Rectal smooth muscle tissue (tissue), 1 donor: ENCODE measurements at regions not wholly inside any gene's neighbourhood (a gene's known extent, or its start where the extent isn't known, plus 50 kb on each side); places are given as distances from the start of the nearest gene placed in this dataset.
"Not testable (repeated sequence)": the region's sequence is repeated elsewhere in the genome, so short reads cannot be mapped to it uniquely, and the experiment has no call there.

Experiments
- H3K27ac ChIP-seq: one replicate; pipeline ENCODE4 v1.7.0; 2013; ENCODE audit warnings: low read depth, low read length, inconsistent platforms
- H3K27me3 ChIP-seq: one replicate; pipeline ENCODE4 v1.7.0; 2013; ENCODE audit warnings: low read length; ENCODE audit not compliant: control insufficient read depth, insufficient read depth
- H3K36me3 ChIP-seq: one replicate; pipeline ENCODE4 v1.7.0; 2013; ENCODE audit warnings: low read length; ENCODE audit not compliant: control insufficient read depth, insufficient read depth
- H3K4me1 ChIP-seq: one replicate; pipeline ENCODE4 v1.7.0; 2013; ENCODE audit warnings: low read length; ENCODE audit not compliant: control insufficient read depth, insufficient read depth
- H3K4me3 ChIP-seq: one replicate; pipeline ENCODE4 v1.7.0; 2013; ENCODE audit warnings: low read length
- H3K9ac ChIP-seq: one replicate; pipeline ENCODE4 v1.7.0; 2013; ENCODE audit warnings: low read length

DNA sequence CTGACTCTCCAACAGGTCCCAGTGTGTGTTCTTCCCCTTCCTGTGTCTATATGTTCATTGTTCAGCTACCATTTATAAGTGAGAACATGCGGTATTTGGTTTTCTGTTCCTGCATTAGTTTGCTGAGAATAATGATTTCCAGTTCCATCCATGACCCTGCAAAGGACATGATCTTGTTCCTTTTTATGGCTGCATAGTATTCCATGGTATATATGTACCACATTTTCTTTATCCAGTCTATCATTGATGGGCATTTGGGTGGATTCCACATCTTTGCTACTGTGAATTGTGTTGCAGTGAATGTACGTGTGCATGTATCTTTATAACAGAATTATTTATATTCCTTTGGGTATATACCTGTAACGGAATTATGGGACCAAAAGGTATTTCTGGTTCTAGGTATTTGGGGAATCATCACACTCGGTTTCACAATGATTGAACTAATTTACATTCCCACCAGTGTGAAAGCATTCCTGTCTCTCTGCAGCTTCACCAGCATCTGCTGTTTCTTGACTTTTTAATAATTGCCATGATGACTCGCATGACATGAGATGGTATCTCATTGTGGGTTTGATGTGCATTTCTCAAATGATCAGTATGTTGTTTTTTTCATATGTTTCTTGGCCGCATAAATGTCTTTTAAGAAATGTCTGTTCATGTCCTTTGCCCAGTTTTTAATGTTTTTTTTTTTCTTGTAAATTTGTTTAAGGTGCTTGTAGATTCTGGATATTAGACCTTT, 60.2 kb downstream of the LSMEM1 start:
- Histone ChIP-seq H3K9ac (no peak overlapping the region), H3K27ac (no peak overlapping the region), H3K27me3 (no peaks in the 10 kb centered on the region)

GRCh38 chr7:112546723-112547513, 66.1 kb downstream of the LSMEM1 start:
- no peak overlapping the region for H3K4me3 ChIP-seq
- H3K27ac ChIP-seq = no peak overlapping the region
- no peaks in the 10 kb centered on the region for H3K4me1 ChIP-seq
- H3K27me3 ChIP-seq = no peaks in the 10 kb centered on the region
- H3K36me3 ChIP-seq = no peaks in the 10 kb centered on the region
- H3K9ac ChIP-seq = no peak overlapping the region

More for the DNA sequence above, 60.2 kb downstream of the LSMEM1 start:
- H3K4me3 ChIP-seq = no peak overlapping the region
- H3K36me3 ChIP-seq = no peaks in the 10 kb centered on the region
- H3K4me1 ChIP-seq = no peaks in the 10 kb centered on the region

GRCh38 chr7:112547916-112548315, 67.1 kb downstream of the LSMEM1 start:
- H3K36me3 ChIP-seq = no peaks in the 10 kb centered on the region
- no peak overlapping the region for H3K4me3 ChIP-seq
- H3K4me1 ChIP-seq = no peaks in the 10 kb centered on the region
- no peak overlapping the region for H3K27ac ChIP-seq
- no peaks in the 10 kb centered on the region for H3K27me3 ChIP-seq
- no peak overlapping the region for H3K9ac ChIP-seq

DNA sequence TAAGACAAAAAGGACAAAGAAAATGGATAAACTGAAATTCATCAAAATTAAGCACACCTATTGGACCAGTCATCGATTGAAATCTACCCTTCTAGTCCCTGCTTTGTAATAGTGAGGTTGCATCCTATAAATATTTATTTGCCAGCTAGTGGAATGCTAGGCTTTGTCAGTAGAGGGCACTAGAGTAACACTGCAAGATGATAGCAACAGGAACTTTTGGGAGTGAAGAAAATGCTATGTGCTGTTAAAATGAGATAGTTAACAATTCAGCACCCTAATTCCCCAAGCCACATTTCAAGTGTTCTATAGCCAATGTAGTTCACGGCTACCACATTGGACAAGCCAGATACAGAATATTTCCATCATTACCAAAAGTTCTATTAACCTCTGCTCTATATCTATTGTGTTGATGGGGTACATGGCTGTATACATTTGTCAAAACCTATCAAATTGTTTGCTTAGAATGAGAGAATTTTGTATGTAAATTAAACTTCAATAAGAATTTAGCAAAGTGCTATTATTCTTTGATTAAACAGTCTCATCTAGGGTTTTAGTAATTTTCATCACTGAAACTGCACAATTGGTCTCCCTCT, 69.8 kb downstream of the LSMEM1 start:
- no peak overlapping the region for H3K4me3 ChIP-seq
- H3K27me3 ChIP-seq = no peaks in the 10 kb centered on the region
- no peaks in the 10 kb centered on the region for H3K36me3 ChIP-seq
- H3K4me1 ChIP-seq = no peaks in the 10 kb centered on the region
- H3K9ac ChIP-seq = no peak overlapping the region
- H3K27ac ChIP-seq = no peak overlapping the region

DNA sequence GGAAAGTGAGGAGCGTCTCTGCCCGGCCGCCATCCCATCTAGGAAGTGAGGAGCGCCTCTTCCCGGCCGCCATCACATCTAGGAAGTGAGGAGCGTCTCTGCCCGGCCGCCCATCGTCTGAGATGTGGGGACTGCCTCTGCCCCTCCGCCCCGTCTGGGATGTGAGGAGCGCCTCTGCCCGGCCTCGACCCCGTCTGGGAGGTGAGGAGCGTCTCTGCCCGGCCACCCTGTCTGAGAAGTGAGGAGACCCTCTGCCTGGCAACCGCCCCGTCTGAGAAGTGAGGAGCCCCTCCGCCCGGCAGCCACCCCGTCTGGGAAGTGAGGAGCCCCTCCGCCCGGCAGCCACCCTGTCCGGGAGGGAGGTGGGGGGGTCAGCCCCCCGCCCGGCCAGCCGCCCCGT, 70.7 kb downstream of the LSMEM1 start:
- H3K4me1 ChIP-seq, H3K27ac ChIP-seq, H3K4me3 ChIP-seq, H3K36me3 ChIP-seq, H3K27me3 ChIP-seq, H3K9ac ChIP-seq: not testable (repeated sequence)

- Histone ChIP-seq H3K4me3 (no peak overlapping the region), H3K27me3 (no peaks in the 10 kb centered on the region), H3K36me3 (no peaks in the 10 kb centered on the region), H3K27ac (no peak overlapping the region), H3K9ac (no peak overlapping the region), H3K4me1 (no peaks in the 10 kb centered on the region)
Measured at GRCh38 chr7:112554591-112554990, 73.8 kb downstream of the LSMEM1 start.

DNA sequence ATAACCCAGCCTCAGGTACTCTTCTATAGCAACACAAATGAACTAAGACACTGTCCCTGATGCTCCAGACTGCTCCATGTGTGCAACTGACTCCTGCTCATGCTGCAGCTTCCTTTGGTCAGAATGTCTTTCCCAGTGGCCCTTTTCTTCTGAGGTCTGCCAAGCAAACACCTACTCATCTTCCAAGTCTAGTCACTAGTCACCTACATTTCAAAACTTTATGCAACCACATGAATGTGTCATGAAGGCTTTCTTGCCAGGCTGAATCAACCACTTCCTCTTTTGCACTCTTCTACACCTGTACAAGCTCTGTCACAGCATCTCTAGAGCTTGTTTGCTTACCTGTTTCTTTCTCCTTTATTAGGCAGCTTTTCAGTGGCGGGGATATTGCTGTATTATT, 75.8 kb downstream of the LSMEM1 start:
- Histone ChIP-seq H3K9ac (no peak overlapping the region), H3K36me3 (no peaks in the 10 kb centered on the region), H3K27ac (no peak overlapping the region), H3K27me3 (no peaks in the 10 kb centered on the region), H3K4me3 (no peak overlapping the region), H3K4me1 (no peaks in the 10 kb centered on the region)

GRCh38 chr7:112566442-112567324, 85.9 kb downstream of the LSMEM1 start:
- no peaks in the 10 kb centered on the region for H3K36me3 ChIP-seq
- peaks cover 5% of the 10 kb centered on the region for H3K4me1 ChIP-seq
- H3K4me3 ChIP-seq = no peak overlapping the region
- no peaks in the 10 kb centered on the region for H3K27me3 ChIP-seq
- no peak overlapping the region for H3K9ac ChIP-seq
- H3K27ac ChIP-seq = no peak overlapping the region

- Histone ChIP-seq H3K4me1 (peaks cover 5% of the 10 kb centered on the region), H3K27ac (no peak overlapping the region), H3K27me3 (no peaks in the 10 kb centered on the region), H3K4me3 (no peak overlapping the region), H3K36me3 (no peaks in the 10 kb centered on the region), H3K9ac (no peak overlapping the region)
Measured at GRCh38 chr7:112567388-112567787, 86.6 kb downstream of the LSMEM1 start.

DNA sequence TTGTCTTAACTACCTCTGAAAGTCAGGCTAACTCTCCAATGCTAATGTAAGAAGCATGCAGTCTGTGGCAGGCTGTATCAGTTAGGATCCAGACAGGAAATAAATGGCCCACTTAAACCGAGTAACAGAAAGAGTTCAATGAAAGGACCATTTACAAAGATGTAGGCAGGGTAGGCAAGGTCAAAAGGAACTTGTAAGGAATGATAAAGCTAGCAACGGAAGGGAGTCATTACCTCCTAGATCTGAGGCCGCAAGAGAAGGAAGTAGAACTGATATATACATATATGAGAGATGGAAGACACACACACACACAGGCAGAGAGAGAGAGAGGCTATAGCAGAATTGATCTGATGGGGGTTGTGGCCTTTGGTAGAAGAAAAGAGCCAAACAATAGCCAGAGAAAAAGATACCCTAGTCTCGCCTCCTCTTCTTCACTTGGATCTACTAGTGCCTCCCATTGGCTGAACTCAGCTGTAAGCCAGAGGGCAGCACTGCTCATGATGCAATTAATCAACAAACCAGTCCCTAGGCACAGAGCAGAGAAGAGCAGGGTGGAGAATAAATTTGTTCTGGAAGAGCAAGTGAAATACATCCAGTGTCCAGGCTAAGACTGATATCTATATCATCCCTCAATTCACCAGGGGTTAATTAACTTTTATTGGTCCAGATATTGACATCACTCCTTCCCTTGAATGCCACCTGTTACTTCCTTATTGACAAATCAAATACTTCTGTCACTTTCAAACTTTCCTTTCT, 91.2 kb downstream of the LSMEM1 start:
- no peak overlapping the region for H3K27ac ChIP-seq
- H3K36me3 ChIP-seq = no peaks in the 10 kb centered on the region
- no peak overlapping the region for H3K4me3 ChIP-seq
- no peak overlapping the region for H3K9ac ChIP-seq
- no peaks in the 10 kb centered on the region for H3K27me3 ChIP-seq
- no peaks in the 10 kb centered on the region for H3K4me1 ChIP-seq

GRCh38 chr7:112572669-112573301, 92.0 kb downstream of the LSMEM1 start:
- Histone ChIP-seq H3K27ac (no peak overlapping the region), H3K4me1 (no peaks in the 10 kb centered on the region), H3K27me3 (no peaks in the 10 kb centered on the region), H3K9ac (no peak overlapping the region), H3K4me3 (peak overlapping the region; percentile 16), H3K36me3 (no peaks in the 10 kb centered on the region)
